NCI-H2107 treated with DMSO at 0.1 percent for 48 hours (cell line): ENCODE measurements at regions not wholly inside any gene's neighbourhood (a gene's known extent, or its start where the extent isn't known, plus 50 kb on each side); places are given as distances from the start of the nearest gene placed in this dataset.

Experiments used
- DNase-seq: peaks from one replicate; lab custom pipeline; 2025; ENCODE audit not compliant: unreplicated experiment; lab: John Stamatoyannopoulos, UW

GRCh38 chr1:43008115-43009060, 49.7 kb upstream of the SLC2A1 start:
- no peak for DNase-seq
